Skeletal muscle cell (primary cell): ENCODE measurements at regions not wholly inside any gene's neighbourhood (a gene's known extent, or its start where the extent isn't known, plus 50 kb on each side); places are given as distances from the start of the nearest gene placed in this dataset.
"Not testable (repeated sequence)": the region's sequence is repeated elsewhere in the genome, so short reads cannot be mapped to it uniquely, and the experiment has no call there.

Experiments
- DNase-seq: peaks from one replicate; pipeline ENCODE4 v3.0.0-alpha.2; 2010; ENCODE audit warnings: low read depth
- H3K4me3 ChIP-seq: 2 replicates; pipeline ENCODE4 v1.5.1; 2011; ENCODE audit warnings: low read depth, mild to moderate bottlenecking, control low read depth, low read length, moderate library complexity

DNA sequence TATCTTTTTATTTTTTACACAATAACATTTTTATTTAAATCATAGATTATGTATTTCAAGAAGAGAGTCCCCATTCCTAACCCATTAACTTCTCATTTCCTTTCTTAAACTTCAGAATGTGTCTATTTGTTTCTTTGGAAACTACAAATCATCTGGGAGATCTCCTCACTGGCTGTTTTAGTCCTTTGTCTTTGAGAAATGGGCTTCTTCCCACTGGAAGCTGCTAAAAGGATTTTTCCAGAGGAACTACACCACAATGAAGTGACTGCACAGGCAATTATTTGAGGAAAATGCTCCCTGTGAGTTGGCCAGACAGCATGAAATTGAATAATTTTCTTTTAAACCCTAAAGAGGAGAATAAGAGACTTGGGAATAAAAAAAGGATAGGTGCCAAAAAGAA lies 119.1 kb downstream of the TENT5A start:
- no peak overlapping the region for H3K4me3 ChIP-seq
- no peak for DNase-seq

DNA sequence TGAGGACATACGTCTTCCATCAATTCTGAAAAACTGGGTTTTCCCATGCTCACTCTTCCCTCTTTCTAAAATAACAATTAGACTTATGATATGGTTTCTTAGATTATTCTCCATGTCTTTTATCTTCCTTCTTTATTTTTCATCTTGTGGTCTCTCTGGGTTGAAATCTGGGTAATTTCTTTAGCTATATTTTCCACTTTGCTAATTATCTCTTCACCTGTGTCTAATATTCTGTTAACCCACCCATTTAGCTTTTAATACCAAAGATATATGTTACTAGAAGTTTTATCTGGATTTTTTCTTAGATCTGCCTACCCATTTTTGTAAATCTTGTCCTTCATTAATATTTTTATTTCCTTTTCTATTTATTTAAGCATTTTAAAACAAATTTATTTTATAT lies 121.8 kb downstream of the TENT5A start:
- H3K4me3 ChIP-seq: no peak overlapping the region
- no peak for DNase-seq

DNA sequence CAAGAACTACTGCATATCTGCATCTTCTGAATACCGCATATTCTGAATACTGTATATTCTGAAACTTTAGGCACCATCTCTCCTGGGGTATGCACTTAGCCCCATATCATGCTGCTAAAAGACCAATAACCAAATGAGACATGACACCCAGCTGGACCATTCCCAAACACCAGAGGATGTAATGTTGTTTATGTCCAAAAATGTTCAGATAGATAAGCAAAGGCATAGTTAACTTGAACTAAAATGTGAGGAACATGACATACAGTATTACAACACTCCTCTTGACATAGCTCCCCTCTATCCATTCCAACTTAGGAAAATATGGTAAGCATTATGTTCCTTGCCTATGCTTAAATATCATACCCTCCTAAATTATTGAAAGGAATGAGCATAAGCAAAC lies 127.3 kb downstream of the TENT5A start:
- H3K4me3 ChIP-seq: no peak overlapping the region

GRCh38 chr6:81624453-81624852 lies 128.0 kb downstream of the TENT5A start:
- H3K4me3 ChIP-seq: no peak overlapping the region
- no peak for DNase-seq

More for the DNA sequence above, 127.3 kb downstream of the TENT5A start:
- no peak for DNase-seq

DNA sequence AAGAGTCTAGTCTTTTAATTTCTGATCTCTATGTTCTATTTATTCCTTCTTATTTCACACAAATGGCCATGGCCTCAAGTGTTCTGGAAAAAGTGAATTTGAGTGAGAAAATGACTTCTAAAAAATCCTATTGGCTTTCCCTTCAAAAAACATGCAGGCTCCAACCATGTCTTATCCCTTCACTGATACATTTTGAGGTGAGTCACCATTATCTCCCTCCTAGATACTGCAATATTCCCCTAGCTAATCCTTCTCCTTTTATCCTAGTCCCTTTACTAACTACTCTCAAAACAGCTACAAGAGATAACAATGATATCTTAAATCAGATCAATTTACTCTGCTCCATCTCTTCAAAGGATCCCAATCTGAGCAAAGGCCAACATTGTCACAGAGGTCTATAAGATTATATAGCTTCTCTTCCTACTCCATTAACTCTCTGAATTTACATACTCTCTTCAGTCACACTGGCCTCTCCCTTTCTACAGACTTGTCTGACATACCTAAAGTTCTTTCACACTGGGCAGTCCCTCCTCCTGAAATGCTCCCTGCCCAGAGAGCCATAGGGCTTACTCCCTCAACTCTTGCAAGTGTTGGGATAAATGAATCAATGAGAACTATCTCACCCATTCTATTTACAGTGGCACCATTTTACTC lies 129.2 kb downstream of the TENT5A start:
- H3K4me3 ChIP-seq: no peak overlapping the region
- no peak for DNase-seq

GRCh38 chr6:81621816-81622395 lies 130.6 kb downstream of the TENT5A start:
- no peak for DNase-seq
- no peak overlapping the region for H3K4me3 ChIP-seq

GRCh38 chr6:81614292-81614691 lies 138.2 kb downstream of the TENT5A start:
- no peak overlapping the region for H3K4me3 ChIP-seq
- peak; percentile 17 for DNase-seq

DNA sequence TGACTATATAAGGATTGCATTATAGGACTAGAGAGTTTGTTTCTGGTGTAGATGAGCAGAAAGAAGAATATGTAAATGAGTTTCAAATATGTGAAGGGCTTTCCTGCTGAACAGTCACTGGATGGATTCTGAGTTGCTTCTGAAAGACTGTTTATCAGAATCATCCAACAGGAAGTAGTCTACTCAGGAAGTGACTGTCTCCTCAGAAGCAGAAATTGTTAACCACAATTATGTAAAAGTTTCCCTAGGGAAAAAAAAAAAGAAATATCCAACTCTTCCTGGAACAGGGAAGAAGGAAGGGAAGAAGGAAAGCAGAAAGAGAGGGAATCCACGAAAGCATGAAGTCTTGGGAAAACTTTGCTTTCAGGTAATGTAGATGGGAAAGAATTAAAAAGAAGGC lies 138.9 kb downstream of the TENT5A start:
- DNase-seq: peak; percentile 58
- no peak overlapping the region for H3K4me3 ChIP-seq

DNA sequence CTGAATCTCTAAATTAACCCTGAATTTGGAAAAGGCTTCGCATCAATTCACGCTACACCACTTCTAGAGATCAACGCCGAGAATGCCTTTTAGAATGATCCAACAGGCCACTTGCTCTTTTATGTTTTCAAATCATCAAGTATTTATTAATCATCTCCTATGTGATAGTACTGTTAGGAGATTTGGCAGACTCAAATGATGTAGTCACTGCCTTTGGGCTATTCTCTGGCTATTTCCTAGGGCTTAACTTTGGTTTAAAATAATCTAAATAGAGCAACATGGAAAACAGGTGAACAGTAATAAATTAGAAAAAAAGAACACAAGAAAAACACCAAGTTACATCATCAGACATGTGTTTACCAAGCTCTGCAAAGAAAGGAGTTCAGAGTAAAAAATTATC lies 140.3 kb downstream of the TENT5A start:
- no peak overlapping the region for H3K4me3 ChIP-seq
- no peak for DNase-seq

GRCh38 chr6:81609736-81610135 lies 142.7 kb downstream of the TENT5A start:
- no peak overlapping the region for H3K4me3 ChIP-seq
- DNase-seq: no peak

- H3K4me3 ChIP-seq: no peak overlapping the region
- DNase-seq: peak; percentile 22
Measured at GRCh38 chr6:81608776-81609175, 143.7 kb downstream of the TENT5A start.

- peak; percentile 45 for DNase-seq
- H3K4me3 ChIP-seq: no peak overlapping the region
Measured at GRCh38 chr6:81606965-81607381, 145.5 kb downstream of the TENT5A start.

DNA sequence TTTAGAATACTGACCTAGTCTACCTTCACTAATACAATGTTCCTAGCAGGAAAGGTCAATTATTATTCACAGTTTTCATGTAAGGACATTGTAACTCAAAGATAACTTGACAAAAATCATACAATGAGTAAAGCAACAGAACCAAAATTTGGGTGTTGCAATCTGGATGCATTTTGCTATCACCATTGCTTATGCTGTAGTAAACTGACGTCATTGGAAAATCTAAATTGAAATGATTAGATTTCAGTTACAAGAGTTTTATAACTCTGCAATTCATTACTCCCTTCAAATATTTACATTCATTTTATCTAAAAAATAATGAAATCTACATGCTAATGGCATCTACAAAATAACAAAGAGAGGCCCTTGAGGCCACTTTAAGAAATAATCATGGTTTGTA lies 147.0 kb downstream of the TENT5A start:
- DNase-seq: no peak
- H3K4me3 ChIP-seq: no peak overlapping the region

GRCh38 chr6:81601918-81602317 lies 150.6 kb downstream of the TENT5A start:
- H3K4me3 ChIP-seq: no peak overlapping the region
- DNase-seq: no peak

GRCh38 chr6:81600488-81600887 lies 152.0 kb downstream of the TENT5A start:
- not testable (repeated sequence) for DNase-seq, H3K4me3 ChIP-seq

GRCh38 chr6:81594501-81594900 lies 158.0 kb downstream of the TENT5A start:
- no peak overlapping the region for H3K4me3 ChIP-seq
- DNase-seq: no peak

DNA sequence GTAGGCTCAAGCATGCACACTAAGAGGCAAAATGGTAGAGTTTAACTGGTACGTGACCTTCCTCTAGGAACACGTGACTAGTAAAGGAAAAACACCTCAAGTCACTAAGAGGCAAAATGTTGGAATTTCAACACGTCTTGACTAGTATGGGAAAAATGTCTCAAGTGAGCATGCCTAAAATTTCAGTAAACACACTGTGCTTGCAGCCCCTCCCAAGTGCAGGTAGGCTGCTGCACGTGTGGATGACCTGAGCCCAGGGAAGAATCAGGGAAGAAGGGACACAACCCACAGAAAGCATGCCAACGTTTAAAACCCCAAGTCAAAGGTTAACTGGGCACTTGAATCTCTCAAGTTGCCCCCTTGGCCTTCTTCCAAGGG lies 162.2 kb downstream of the TENT5A start:
- no peak overlapping the region for H3K4me3 ChIP-seq
- no peak for DNase-seq

GRCh38 chr6:81589465-81590313 lies 162.8 kb downstream of the TENT5A start:
- no peak for DNase-seq
- H3K4me3 ChIP-seq: no peak overlapping the region

GRCh38 chr6:81585686-81586085 lies 166.8 kb downstream of the TENT5A start:
- not testable (repeated sequence) for DNase-seq, H3K4me3 ChIP-seq

GRCh38 chr6:81584156-81584555 lies 168.3 kb downstream of the TENT5A start:
- not testable (repeated sequence) for H3K4me3 ChIP-seq, DNase-seq

GRCh38 chr6:81575442-81575841 lies 177.0 kb downstream of the TENT5A start:
- no peak for DNase-seq
- no peak overlapping the region for H3K4me3 ChIP-seq
